ENCODE measurements at regions not wholly inside any gene's neighbourhood (a gene's known extent, or its start where the extent isn't known, plus 50 kb on each side); places are given as distances from the start of the nearest gene placed in this dataset.

- H3K27me3 ChIP-seq (ENCODE audit: insufficient read depth, low read length) = no peaks in the 10 kb centered on the region
- no peaks in the 10 kb centered on the region for H4K20me1 ChIP-seq (ENCODE audit: insufficient read depth, low read length)
- H3K4me1 Mint-ChIP-seq (ENCODE audit: low read depth, unreplicated experiment) = no peaks in the 10 kb centered on the region
- no peak for TF ChIP-seq EZH2 (IDR thresholded peaks at IDR 0.05; ENCODE audit: insufficient read depth, low read length)
- TF ChIP-seq, protein P1, sequence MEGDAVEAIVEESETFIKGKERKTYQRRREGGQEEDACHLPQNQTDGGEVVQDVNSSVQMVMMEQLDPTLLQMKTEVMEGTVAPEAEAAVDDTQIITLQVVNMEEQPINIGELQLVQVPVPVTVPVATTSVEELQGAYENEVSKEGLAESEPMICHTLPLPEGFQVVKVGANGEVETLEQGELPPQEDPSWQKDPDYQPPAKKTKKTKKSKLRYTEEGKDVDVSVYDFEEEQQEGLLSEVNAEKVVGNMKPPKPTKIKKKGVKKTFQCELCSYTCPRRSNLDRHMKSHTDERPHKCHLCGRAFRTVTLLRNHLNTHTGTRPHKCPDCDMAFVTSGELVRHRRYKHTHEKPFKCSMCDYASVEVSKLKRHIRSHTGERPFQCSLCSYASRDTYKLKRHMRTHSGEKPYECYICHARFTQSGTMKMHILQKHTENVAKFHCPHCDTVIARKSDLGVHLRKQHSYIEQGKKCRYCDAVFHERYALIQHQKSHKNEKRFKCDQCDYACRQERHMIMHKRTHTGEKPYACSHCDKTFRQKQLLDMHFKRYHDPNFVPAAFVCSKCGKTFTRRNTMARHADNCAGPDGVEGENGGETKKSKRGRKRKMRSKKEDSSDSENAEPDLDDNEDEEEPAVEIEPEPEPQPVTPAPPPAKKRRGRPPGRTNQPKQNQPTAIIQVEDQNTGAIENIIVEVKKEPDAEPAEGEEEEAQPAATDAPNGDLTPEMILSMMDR (IDR thresholded peaks at IDR 0.05; ENCODE audit: insufficient read depth, low read depth, low read length) = no peak
- no peaks in the 10 kb centered on the region for H3K36me3 Mint-ChIP-seq (ENCODE audit: low read depth, unreplicated experiment)
- DNase-seq (ENCODE audit: low read depth) = no peak
- H3K4me1 ChIP-seq (ENCODE audit: insufficient read depth, low read length) = no peaks in the 10 kb centered on the region
- H3K9me3 ChIP-seq (ENCODE audit: insufficient read depth, low read depth, low read length) = no peaks in the 10 kb centered on the region
- H3K27ac Mint-ChIP-seq (ENCODE audit: unreplicated experiment) = no peak overlapping the region
- H3K79me2 ChIP-seq (ENCODE audit: insufficient read depth, low read length) = no peaks in the 10 kb centered on the region
- no peak overlapping the region for H3K4me2 ChIP-seq (ENCODE audit: low read length)
- no peaks in the 10 kb centered on the region for H3K36me3 ChIP-seq (ENCODE audit: insufficient read depth, low read length)
- H2AFZ ChIP-seq (ENCODE audit: low read depth, low read length) = no peak overlapping the region
- no peak overlapping the region for H3K9ac ChIP-seq (ENCODE audit: low read length)
- H3K9me3 Mint-ChIP-seq (ENCODE audit: unreplicated experiment) = no peaks in the 10 kb centered on the region
- peaks cover 2% of the 10 kb centered on the region for H3K27me3 Mint-ChIP-seq (ENCODE audit: low read depth, unreplicated experiment)
- no peak for FAIRE-seq
- H3K27ac ChIP-seq (ENCODE audit: low read depth, low read length) = no peak overlapping the region
- H3K4me3 Mint-ChIP-seq (ENCODE audit: unreplicated experiment) = no peak overlapping the region
- no peak overlapping the region for H3K4me3 ChIP-seq (ENCODE audit: insufficient read depth, low read depth, low read length)
Observed at GRCh38 chr3:5489536-5489935, 302.0 kb downstream of the EDEM1 start.

GRCh38 chr3:5494905-5495519 lies 307.5 kb downstream of the EDEM1 start:
- no peak for DNase-seq (ENCODE audit: low read depth)
- Histone ChIP-seq H3K27ac (ENCODE audit: low read depth, low read length) (no peak overlapping the region), H3K4me1 (ENCODE audit: insufficient read depth, low read length) (no peaks in the 10 kb centered on the region), H2AFZ (ENCODE audit: low read depth, low read length) (no peak overlapping the region), H3K4me2 (ENCODE audit: low read length) (no peak overlapping the region), H4K20me1 (ENCODE audit: insufficient read depth, low read length) (no peaks in the 10 kb centered on the region), H3K27me3 (ENCODE audit: insufficient read depth, low read length) (no peaks in the 10 kb centered on the region), H3K36me3 (ENCODE audit: insufficient read depth, low read length) (no peaks in the 10 kb centered on the region), H3K4me3 (ENCODE audit: insufficient read depth, low read depth, low read length) (no peak overlapping the region), H3K79me2 (ENCODE audit: insufficient read depth, low read length) (no peaks in the 10 kb centered on the region), H3K9ac (ENCODE audit: low read length) (no peak overlapping the region), H3K9me3 (ENCODE audit: insufficient read depth, low read depth, low read length) (no peaks in the 10 kb centered on the region)
- no peak overlapping the region for H3K27ac Mint-ChIP-seq (ENCODE audit: unreplicated experiment)
- peaks cover 3% of the 10 kb centered on the region for H3K4me1 Mint-ChIP-seq (ENCODE audit: low read depth, unreplicated experiment)
- H3K36me3 Mint-ChIP-seq (ENCODE audit: low read depth, unreplicated experiment) = no peaks in the 10 kb centered on the region
- TF ChIP-seq, protein P1 (IDR thresholded peaks at IDR 0.05; ENCODE audit: insufficient read depth, low read depth, low read length) = no peak
- TF ChIP-seq EZH2 (IDR thresholded peaks at IDR 0.05; ENCODE audit: insufficient read depth, low read length) = no peak
- peaks cover 2% of the 10 kb centered on the region for H3K27me3 Mint-ChIP-seq (ENCODE audit: low read depth, unreplicated experiment)
- no peak for FAIRE-seq
- H3K4me3 Mint-ChIP-seq (ENCODE audit: unreplicated experiment) = no peak overlapping the region
- H3K9me3 Mint-ChIP-seq (ENCODE audit: unreplicated experiment) = no peaks in the 10 kb centered on the region

DNA sequence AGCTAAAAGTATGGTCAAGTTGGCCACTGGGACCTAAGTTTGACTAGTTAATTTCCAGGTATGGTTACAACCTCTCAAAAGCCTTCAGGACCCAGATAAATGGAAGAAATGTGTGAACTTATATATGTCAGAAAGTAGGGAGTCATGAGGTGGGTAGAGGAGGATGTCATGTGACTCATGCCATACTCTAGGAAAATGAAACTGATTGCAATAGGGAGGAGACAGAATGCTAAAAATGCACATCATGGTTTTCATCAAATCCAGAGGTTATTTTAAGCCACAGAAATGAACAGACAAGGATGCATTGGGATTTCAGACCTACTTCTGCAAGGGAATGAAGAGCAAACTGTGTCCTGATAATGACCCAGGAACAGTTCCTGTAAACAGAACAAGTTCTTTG lies 310.0 kb downstream of the EDEM1 start:
- no peak for FAIRE-seq
- Histone ChIP-seq H3K9me3 (ENCODE audit: insufficient read depth, low read depth, low read length) (no peaks in the 10 kb centered on the region), H3K27me3 (ENCODE audit: insufficient read depth, low read length) (no peaks in the 10 kb centered on the region), H3K79me2 (ENCODE audit: insufficient read depth, low read length) (no peaks in the 10 kb centered on the region), H3K27ac (ENCODE audit: low read depth, low read length) (no peak overlapping the region), H4K20me1 (ENCODE audit: insufficient read depth, low read length) (no peaks in the 10 kb centered on the region), H3K4me2 (ENCODE audit: low read length) (no peak overlapping the region), H3K4me1 (ENCODE audit: insufficient read depth, low read length) (no peaks in the 10 kb centered on the region), H3K9ac (ENCODE audit: low read length) (no peak overlapping the region), H3K36me3 (ENCODE audit: insufficient read depth, low read length) (no peaks in the 10 kb centered on the region), H3K4me3 (ENCODE audit: insufficient read depth, low read depth, low read length) (no peak overlapping the region), H2AFZ (ENCODE audit: low read depth, low read length) (no peak overlapping the region)
- H3K4me1 Mint-ChIP-seq (ENCODE audit: low read depth, unreplicated experiment) = peaks cover 3% of the 10 kb centered on the region
- no peak for DNase-seq (ENCODE audit: low read depth)
- H3K4me3 Mint-ChIP-seq (ENCODE audit: unreplicated experiment) = no peak overlapping the region
- no peaks in the 10 kb centered on the region for H3K9me3 Mint-ChIP-seq (ENCODE audit: unreplicated experiment)
- H3K27ac Mint-ChIP-seq (ENCODE audit: unreplicated experiment) = no peak overlapping the region
- no peaks in the 10 kb centered on the region for H3K27me3 Mint-ChIP-seq (ENCODE audit: low read depth, unreplicated experiment)
- H3K36me3 Mint-ChIP-seq (ENCODE audit: low read depth, unreplicated experiment) = no peaks in the 10 kb centered on the region
- TF ChIP-seq, protein P1 (IDR thresholded peaks at IDR 0.05; ENCODE audit: insufficient read depth, low read depth, low read length) = no peak
- no peak for TF ChIP-seq EZH2 (IDR thresholded peaks at IDR 0.05; ENCODE audit: insufficient read depth, low read length)
